ENCODE measurements at regions not wholly inside any gene's neighbourhood (a gene's known extent, or its start where the extent isn't known, plus 50 kb on each side); places are given as distances from the start of the nearest gene placed in this dataset.

- no peak for TF ChIP-seq EGR1 (IDR thresholded peaks at IDR 0.05; ENCODE audit: low read depth in 2 of 2)
- DNase-seq (ENCODE audit: low spot score) = no peak
- Histone ChIP-seq H3K4me1 (ENCODE audit: control insufficient read depth in 4 of 4, insufficient read depth in 4 of 4, low read length in 3 of 4) (no peaks in the 10 kb centered on the region), H3K36me3 (ENCODE audit: control insufficient read depth in 4 of 4, insufficient read depth in 3 of 4, low read depth in 1 of 4, low read length in 3 of 4) (no peaks in the 10 kb centered on the region), H3K27ac (ENCODE audit: low read depth in 1 of 2, low read length in 2 of 2) (no peak overlapping the region), H3K9me3 (ENCODE audit: control insufficient read depth in 4 of 4, low read length in 3 of 4) (no peaks in the 10 kb centered on the region), H3K27me3 (ENCODE audit: control insufficient read depth in 4 of 4, insufficient read depth in 4 of 4, low read length in 3 of 4) (no peaks in the 10 kb centered on the region), H3K4me3 (ENCODE audit: low read depth in 1 of 3, low read length in 3 of 3) (no peak overlapping the region), H3K9ac (ENCODE audit: low read depth in 1 of 2, low read length in 2 of 2) (no peak overlapping the region)
- 92% methylated on average over 8 of the region's 8 CpGs for WGBS
Measured at GRCh38 chr15:62637950-62638619, 404.5 kb upstream of the TPM1 start.

- Histone ChIP-seq H3K36me3 (ENCODE audit: control insufficient read depth in 4 of 4, insufficient read depth in 3 of 4, low read depth in 1 of 4, low read length in 3 of 4) (no peaks in the 10 kb centered on the region), H3K4me1 (ENCODE audit: control insufficient read depth in 4 of 4, insufficient read depth in 4 of 4, low read length in 3 of 4) (no peaks in the 10 kb centered on the region), H3K27me3 (ENCODE audit: control insufficient read depth in 4 of 4, insufficient read depth in 4 of 4, low read length in 3 of 4) (no peaks in the 10 kb centered on the region), H3K27ac (ENCODE audit: low read depth in 1 of 2, low read length in 2 of 2) (no peak overlapping the region), H3K9ac (ENCODE audit: low read depth in 1 of 2, low read length in 2 of 2) (no peak overlapping the region), H3K4me3 (ENCODE audit: low read depth in 1 of 3, low read length in 3 of 3) (no peak overlapping the region), H3K9me3 (ENCODE audit: control insufficient read depth in 4 of 4, low read length in 3 of 4) (no peaks in the 10 kb centered on the region)
- 94% methylated on average over 4 of the region's 4 CpGs for WGBS
- no peak for DNase-seq (ENCODE audit: low spot score)
- TF ChIP-seq SP1 (IDR thresholded peaks at IDR 0.05) = no peak
- TF ChIP-seq MAX (IDR thresholded peaks at IDR 0.05) = no peak
- no peak for TF ChIP-seq TAF1 (conservative IDR thresholded peaks at IDR 0.05)
- TF ChIP-seq ZBTB33 (IDR thresholded peaks at IDR 0.05) = no peak
- TF ChIP-seq GABPA (IDR thresholded peaks at IDR 0.05 in 1 of 2, conservative IDR thresholded peaks at IDR 0.05 in 1 of 2) = no peak
- no peak for TF ChIP-seq HNF4G (IDR thresholded peaks at IDR 0.05)
Measured at GRCh38 chr15:62639432-62639831, 403.1 kb upstream of the TPM1 start.

- no peak for DNase-seq (ENCODE audit: low spot score)
- no peak for TF ChIP-seq ATF3 (IDR thresholded peaks at IDR 0.05)
- TF ChIP-seq FOXA2 (IDR thresholded peaks at IDR 0.05) = no peak
- TF ChIP-seq REST (IDR thresholded peaks at IDR 0.05) = no peak
- TF ChIP-seq CTCF (IDR thresholded peaks at IDR 0.05; ENCODE audit: low read depth, low read length, missing input control) = no peak
- TF ChIP-seq RAD21 (IDR thresholded peaks at IDR 0.05) = no peak
- TF ChIP-seq ZBTB33 (IDR thresholded peaks at IDR 0.05) = no peak
- no peak for TF ChIP-seq YY1 (IDR thresholded peaks at IDR 0.05)
- TF ChIP-seq MAX (IDR thresholded peaks at IDR 0.05) = no peak
- no peak for TF ChIP-seq GABPA (IDR thresholded peaks at IDR 0.05 in 1 of 2, conservative IDR thresholded peaks at IDR 0.05 in 1 of 2)
- H3K27ac ChIP-seq (ENCODE audit: low read depth in 1 of 2, low read length in 2 of 2) = no peak overlapping the region
- H3K4me3 ChIP-seq (ENCODE audit: low read depth in 1 of 3, low read length in 3 of 3) = no peak overlapping the region
- 96% methylated on average over 6 of the region's 6 CpGs for WGBS
- no peaks in the 10 kb centered on the region for H3K27me3 ChIP-seq (ENCODE audit: control insufficient read depth in 4 of 4, insufficient read depth in 4 of 4, low read length in 3 of 4)
- no peaks in the 10 kb centered on the region for H3K36me3 ChIP-seq (ENCODE audit: control insufficient read depth in 4 of 4, insufficient read depth in 3 of 4, low read depth in 1 of 4, low read length in 3 of 4)
- no peak overlapping the region for H3K9ac ChIP-seq (ENCODE audit: low read depth in 1 of 2, low read length in 2 of 2)
- H3K4me1 ChIP-seq (ENCODE audit: control insufficient read depth in 4 of 4, insufficient read depth in 4 of 4, low read length in 3 of 4) = no peaks in the 10 kb centered on the region
- H3K9me3 ChIP-seq (ENCODE audit: control insufficient read depth in 4 of 4, low read length in 3 of 4) = no peaks in the 10 kb centered on the region
Measured at GRCh38 chr15:62639906-62640605, 402.5 kb upstream of the TPM1 start.

Measured in liver (tissue), 8 donors.